Keratinocyte (primary cell): ENCODE measurements at regions not wholly inside any gene's neighbourhood (a gene's known extent, or its start where the extent isn't known, plus 50 kb on each side); places are given as distances from the start of the nearest gene placed in this dataset.

ENCODE experiments used
- DNase-seq: peaks from one replicate; pipeline ENCODE4 v3.0.0-alpha.2; 2011; ENCODE audit warnings: low read depth, missing footprints, low spot score
- FAIRE-seq: peaks from 2 replicates; lab custom pipeline; 2011; peaks lifted over from hg19 to GRCh38; lab: Jason Lieb, UNC
- H2AFZ ChIP-seq: 2 replicates; pipeline ENCODE4 v1.6.0; 2012; ENCODE audit warnings: low read length, control low read depth, inconsistent platforms; ENCODE audit not compliant: control insufficient read depth
- H3K27ac ChIP-seq: 2 replicates; pipeline ENCODE4 v1.5.1; 2011; ENCODE audit warnings: low read length; ENCODE audit not compliant: control insufficient read depth, insufficient read depth
- H3K27me3 ChIP-seq: 3 replicates; pipeline ENCODE4 v1.6.0; 2011; ENCODE audit warnings: low read length; ENCODE audit not compliant: control insufficient read depth, insufficient read depth; ENCODE audit errors: extremely low read depth
- H3K36me3 ChIP-seq, 2 experiments: 2 replicates in 1 of 2; 3 replicates in 1 of 2; pipeline ENCODE4 v1.5.1; 2011; ENCODE audit warnings: low read length in 2 of 2, mild to moderate bottlenecking in 1 of 2; ENCODE audit not compliant: control insufficient read depth in 2 of 2, insufficient read depth in 2 of 2; ENCODE audit errors: extremely low read depth in 1 of 2
- H3K4me1 ChIP-seq: 3 replicates; pipeline ENCODE4 v1.5.1; 2011; ENCODE audit warnings: low read length; ENCODE audit not compliant: control insufficient read depth, insufficient read depth; ENCODE audit errors: extremely low read depth
- H3K4me2 ChIP-seq: 3 replicates; pipeline ENCODE4 v1.6.0; 2011; ENCODE audit warnings: low read depth, low read length; ENCODE audit not compliant: control insufficient read depth, insufficient read depth; ENCODE audit errors: extremely low read depth
- H3K4me3 ChIP-seq, 3 experiments: fragments of 200-600 bp in 1 of 3; sonication (generic) in 1 of 3; 2 replicates in 2 of 3; 3 replicates in 1 of 3; pipeline ENCODE4 v1.5.1; 2011 to 2016; ENCODE audit warnings: low read length in 3 of 3, mild to moderate bottlenecking in 3 of 3, control low read depth in 2 of 3, inconsistent platforms in 1 of 3, low read depth in 1 of 3, mixed read lengths in 1 of 3, mixed run types in 1 of 3, moderate library complexity in 1 of 3; ENCODE audit not compliant: control insufficient read depth in 2 of 3, insufficient read depth in 2 of 3; ENCODE audit errors: extremely low read depth in 1 of 3
- H3K79me2 ChIP-seq: 2 replicates; pipeline ENCODE4 v1.6.0; 2012; ENCODE audit warnings: low read length; ENCODE audit not compliant: control insufficient read depth, insufficient read depth
- H3K9ac ChIP-seq: 3 replicates; pipeline ENCODE4 v1.6.0; 2011; ENCODE audit warnings: low read length; ENCODE audit not compliant: control insufficient read depth, insufficient read depth; ENCODE audit errors: extremely low read depth
- H3K9me1 ChIP-seq: 3 replicates; pipeline ENCODE4 v1.6.0; 2011; ENCODE audit warnings: low read length; ENCODE audit not compliant: control insufficient read depth, insufficient read depth; ENCODE audit errors: extremely low read depth
- H3K9me3 ChIP-seq: 2 replicates; pipeline ENCODE4 v1.5.1; 2012; ENCODE audit warnings: low read depth, low read length; ENCODE audit not compliant: control insufficient read depth
- H4K20me1 ChIP-seq: 3 replicates; pipeline ENCODE4 v1.6.0; 2011; ENCODE audit warnings: low read length; ENCODE audit not compliant: control insufficient read depth, insufficient read depth; ENCODE audit errors: extremely low read depth
- EZH2 ChIP-seq: IDR thresholded peaks from one replicate; pipeline ENCODE4 v1.6.1; 2012; ENCODE audit warnings: inconsistent platforms, mild to moderate bottlenecking, low read length, moderate library complexity
- dilution Hi-C: fragments of 300-500 bp; cut with MboI; formaldehyde crosslinking; loops from one replicate; pipeline ENCODE4 v1.7.0; 2020; ENCODE audit warnings: low sequenced_read_pairs; ENCODE audit not compliant: extremely low pct_ligation_motif_present
- TF ChIP-seq, protein P1 (sequence below), 3 experiments: IDR thresholded peaks in 1 of 3; conservative IDR thresholded peaks in 1 of 3; optimal IDR thresholded peaks in 1 of 3; 2 replicates in 2 of 3; 3 replicates in 1 of 3; pipeline versions ENCODE3 to v1.5.1; 2011; ENCODE audit warnings: low read length in 3 of 3, mild to moderate bottlenecking in 3 of 3, moderate library complexity in 2 of 3, control low read depth in 1 of 3, inconsistent platforms in 1 of 3; ENCODE audit not compliant: insufficient read depth in 2 of 3; ENCODE audit errors: extremely low read depth in 1 of 3

- Histone ChIP-seq H3K27ac (no peak overlapping the region), H3K79me2 (no peaks in the 10 kb centered on the region), H3K9ac (no peak overlapping the region), H3K4me3 (no peak overlapping the region), H4K20me1 (no peaks in the 10 kb centered on the region), H3K9me3 (no peaks in the 10 kb centered on the region), H3K9me1 (no peaks in the 10 kb centered on the region), H3K27me3 (no peaks in the 10 kb centered on the region), H3K36me3 (no peaks in the 10 kb centered on the region), H3K4me2 (no peak overlapping the region), H3K4me1 (no peaks in the 10 kb centered on the region), H2AFZ (no peak overlapping the region)
- no peak for DNase-seq
- TF ChIP-seq, protein P1, sequence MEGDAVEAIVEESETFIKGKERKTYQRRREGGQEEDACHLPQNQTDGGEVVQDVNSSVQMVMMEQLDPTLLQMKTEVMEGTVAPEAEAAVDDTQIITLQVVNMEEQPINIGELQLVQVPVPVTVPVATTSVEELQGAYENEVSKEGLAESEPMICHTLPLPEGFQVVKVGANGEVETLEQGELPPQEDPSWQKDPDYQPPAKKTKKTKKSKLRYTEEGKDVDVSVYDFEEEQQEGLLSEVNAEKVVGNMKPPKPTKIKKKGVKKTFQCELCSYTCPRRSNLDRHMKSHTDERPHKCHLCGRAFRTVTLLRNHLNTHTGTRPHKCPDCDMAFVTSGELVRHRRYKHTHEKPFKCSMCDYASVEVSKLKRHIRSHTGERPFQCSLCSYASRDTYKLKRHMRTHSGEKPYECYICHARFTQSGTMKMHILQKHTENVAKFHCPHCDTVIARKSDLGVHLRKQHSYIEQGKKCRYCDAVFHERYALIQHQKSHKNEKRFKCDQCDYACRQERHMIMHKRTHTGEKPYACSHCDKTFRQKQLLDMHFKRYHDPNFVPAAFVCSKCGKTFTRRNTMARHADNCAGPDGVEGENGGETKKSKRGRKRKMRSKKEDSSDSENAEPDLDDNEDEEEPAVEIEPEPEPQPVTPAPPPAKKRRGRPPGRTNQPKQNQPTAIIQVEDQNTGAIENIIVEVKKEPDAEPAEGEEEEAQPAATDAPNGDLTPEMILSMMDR (optimal IDR thresholded peaks at IDR 0.05 in 1 of 3, IDR thresholded peaks at IDR 0.05 in 1 of 3, conservative IDR thresholded peaks at IDR 0.05 in 1 of 3; ENCODE audit: extremely low read depth in 1 of 3, insufficient read depth in 2 of 3, low read length in 3 of 3) = no peak
- no peak for TF ChIP-seq EZH2
- FAIRE-seq = no peak
- dilution Hi-C loops = no loop called here
Measured at GRCh38 chr4:27414887-27415731, 554.5 kb downstream of the STIM2 start.

- DNase-seq (no peak), FAIRE-seq (no peak)
- Histone ChIP-seq H2AFZ (no peak overlapping the region), H3K4me3 (no peak overlapping the region), H3K4me1 (no peaks in the 10 kb centered on the region), H4K20me1 (no peaks in the 10 kb centered on the region), H3K36me3 (no peaks in the 10 kb centered on the region), H3K9me3 (no peaks in the 10 kb centered on the region), H3K79me2 (no peaks in the 10 kb centered on the region), H3K27me3 (no peaks in the 10 kb centered on the region), H3K4me2 (no peak overlapping the region), H3K9me1 (no peaks in the 10 kb centered on the region), H3K27ac (no peak overlapping the region), H3K9ac (no peak overlapping the region)
- TF ChIP-seq EZH2 = no peak
- TF ChIP-seq, protein P1 (optimal IDR thresholded peaks at IDR 0.05 in 1 of 3, IDR thresholded peaks at IDR 0.05 in 1 of 3, conservative IDR thresholded peaks at IDR 0.05 in 1 of 3; ENCODE audit: extremely low read depth in 1 of 3, insufficient read depth in 2 of 3, low read length in 3 of 3) = no peak
- dilution Hi-C loops = no loop called here
Measured at GRCh38 chr4:27428661-27429060, 568.0 kb downstream of the STIM2 start.
